ENCODE measurements at regions not wholly inside any gene's neighbourhood (a gene's known extent, or its start where the extent isn't known, plus 50 kb on each side); places are given as distances from the start of the nearest gene placed in this dataset.
"Not testable (repeated sequence)": the region's sequence is repeated elsewhere in the genome, so short reads cannot be mapped to it uniquely, and the experiment has no call there.

DNA sequence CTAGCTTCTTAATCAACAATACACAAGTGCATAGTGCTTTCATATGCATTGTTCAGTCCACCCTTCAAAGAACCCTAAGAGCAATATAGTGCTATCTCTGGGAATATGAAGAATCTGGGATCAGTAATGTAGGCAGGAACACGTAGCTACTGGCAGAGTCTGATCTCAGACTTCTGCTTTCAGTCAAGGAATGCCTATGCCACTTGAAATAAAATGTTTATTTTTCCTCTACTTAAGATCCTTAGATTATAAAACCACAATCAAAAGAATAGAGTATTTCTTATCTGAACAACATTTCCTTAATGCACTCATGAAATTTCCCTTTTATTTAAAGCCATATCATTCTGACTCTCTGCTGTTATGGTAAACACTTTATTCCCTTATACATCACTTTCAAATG is 1407.8 kb upstream of the C9orf72 start:
- intact Hi-C loops (cut with micrococcal nuclease): no loop called here
- no peaks in the 10 kb centered on the region for H3K36me3 ChIP-seq (ENCODE audit: control insufficient read depth in 2 of 3, insufficient read depth in 3 of 3, low read length in 3 of 3)
- no peaks in the 10 kb centered on the region for H3K27me3 Mint-ChIP-seq
- H3K27ac ChIP-seq (ENCODE audit: low read depth, low read length): no peak overlapping the region
- DNase-seq (no peak), ATAC-seq (no peak)
- no peak overlapping the region for H3K4me3 ChIP-seq (ENCODE audit: low read length)
- no peaks in the 10 kb centered on the region for H3K4me1 ChIP-seq (ENCODE audit: control insufficient read depth in 2 of 2, insufficient read depth in 2 of 2, low read length in 2 of 2)
- CTCF ChIA-PET: no interaction called here
- no peak overlapping the region for H3K27ac Mint-ChIP-seq
- H3K4me1 Mint-ChIP-seq: no peaks in the 10 kb centered on the region
- POLR2A ChIA-PET: no interaction called here
- peaks cover 0 to 3% (median 0%) of the 10 kb centered on the region in 5 donors for H3K36me3 Mint-ChIP-seq
- no peak overlapping the region for H3K4me3 Mint-ChIP-seq
- no peaks in the 10 kb centered on the region for H3K27me3 ChIP-seq (ENCODE audit: control insufficient read depth in 2 of 2, insufficient read depth in 2 of 2, low read length in 2 of 2)
- no peaks in the 10 kb centered on the region for H3K9me3 ChIP-seq (ENCODE audit: control insufficient read depth in 2 of 3, low read length in 3 of 3)
- peaks cover 0 to 10% (median 0%) of the 10 kb centered on the region in 11 donors for H3K9me3 Mint-ChIP-seq

- no peaks in the 10 kb centered on the region for H3K36me3 ChIP-seq (ENCODE audit: control insufficient read depth in 2 of 3, insufficient read depth in 3 of 3, low read length in 3 of 3)
Observed at GRCh38 chr9:28981711-28982110, 1408.4 kb upstream of the C9orf72 start.

DNA sequence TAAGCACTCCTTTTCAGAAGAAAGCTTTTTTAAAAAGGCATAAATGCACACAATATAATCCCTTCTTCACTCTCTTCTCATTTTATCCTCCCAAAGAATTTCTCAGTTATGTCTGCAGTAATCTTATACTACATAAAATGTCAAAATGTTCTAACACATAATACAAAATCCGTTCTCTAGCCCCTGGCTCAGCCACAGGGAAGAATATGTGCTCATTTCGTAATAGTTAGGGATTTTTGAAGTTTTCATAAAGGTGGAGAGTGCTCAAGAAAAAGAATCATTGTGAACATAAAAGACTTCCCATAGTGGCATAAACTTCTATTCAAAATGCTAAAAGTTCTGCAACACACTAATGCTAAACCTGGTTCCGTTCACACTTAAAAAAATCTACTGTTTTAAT is 1410.7 kb upstream of the C9orf72 start:
- CTCF ChIA-PET: no interaction called here
- Histone ChIP-seq H3K27me3 (ENCODE audit: control insufficient read depth in 2 of 2, insufficient read depth in 2 of 2, low read length in 2 of 2) (no peaks in the 10 kb centered on the region), H3K4me1 (ENCODE audit: control insufficient read depth in 2 of 2, insufficient read depth in 2 of 2, low read length in 2 of 2) (no peaks in the 10 kb centered on the region), H3K9me3 (ENCODE audit: control insufficient read depth in 2 of 3, low read length in 3 of 3) (no peaks in the 10 kb centered on the region), H3K27ac (ENCODE audit: low read depth, low read length) (no peak overlapping the region), H3K4me3 (ENCODE audit: low read length) (no peak overlapping the region), H3K36me3 (ENCODE audit: control insufficient read depth in 2 of 3, insufficient read depth in 3 of 3, low read length in 3 of 3) (no peaks in the 10 kb centered on the region)
- DNase-seq: no peak
- Mint-ChIP-seq H3K4me3 (no peak overlapping the region), H3K27me3 (no peaks in the 10 kb centered on the region), H3K4me1 (no peaks in the 10 kb centered on the region), H3K9me3 (peaks cover 0 to 15% (median 2%) of the 10 kb centered on the region in 11 donors), H3K36me3 (peaks cover 0 to 3% (median 0%) of the 10 kb centered on the region in 5 donors), H3K27ac (no peak overlapping the region)
- POLR2A ChIA-PET: no interaction called here
- ATAC-seq: no peak
- intact Hi-C loops (cut with micrococcal nuclease): no loop called here

More at GRCh38 chr9:28981711-28982110, 1408.4 kb upstream of the C9orf72 start:
- peaks cover 0 to 3% (median 0%) of the 10 kb centered on the region in 5 donors for H3K36me3 Mint-ChIP-seq
- DNase-seq: no peak
- peaks cover 0 to 10% (median 0%) of the 10 kb centered on the region in 11 donors for H3K9me3 Mint-ChIP-seq
- H3K27ac ChIP-seq (ENCODE audit: low read depth, low read length): no peak overlapping the region
- H3K27me3 Mint-ChIP-seq: no peaks in the 10 kb centered on the region
- intact Hi-C loops (cut with micrococcal nuclease): no loop called here
- POLR2A ChIA-PET: no interaction called here
- no peak overlapping the region for H3K27ac Mint-ChIP-seq
- no peaks in the 10 kb centered on the region for H3K4me1 ChIP-seq (ENCODE audit: control insufficient read depth in 2 of 2, insufficient read depth in 2 of 2, low read length in 2 of 2)
- H3K4me3 Mint-ChIP-seq: no peak overlapping the region
- no peak overlapping the region for H3K4me3 ChIP-seq (ENCODE audit: low read length)
- no peak for ATAC-seq
- no peaks in the 10 kb centered on the region for H3K4me1 Mint-ChIP-seq
- no peaks in the 10 kb centered on the region for H3K27me3 ChIP-seq (ENCODE audit: control insufficient read depth in 2 of 2, insufficient read depth in 2 of 2, low read length in 2 of 2)
- CTCF ChIA-PET: no interaction called here
- no peaks in the 10 kb centered on the region for H3K9me3 ChIP-seq (ENCODE audit: control insufficient read depth in 2 of 3, low read length in 3 of 3)

DNA sequence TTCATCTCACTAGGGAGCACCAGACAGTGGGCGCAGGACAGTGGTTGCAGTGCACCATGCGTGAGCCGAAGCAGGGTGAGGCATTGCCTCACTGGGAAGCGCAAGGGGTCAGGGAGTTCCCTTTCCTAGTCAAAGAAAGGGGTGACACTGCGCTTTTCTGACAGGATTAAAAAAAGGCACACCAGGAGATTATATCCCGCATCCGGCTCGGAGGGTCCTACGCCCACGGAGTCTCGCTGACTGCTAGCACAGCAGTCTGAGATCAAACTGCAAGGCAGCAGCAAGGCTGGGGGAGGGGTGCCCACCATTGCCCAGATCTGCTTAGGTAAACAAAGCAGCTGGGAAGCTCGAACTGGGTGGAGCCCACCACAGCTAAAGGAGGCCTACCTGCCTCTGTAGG is 1416.7 kb upstream of the C9orf72 start:
- intact Hi-C loops (cut with micrococcal nuclease); CTCF ChIA-PET; H3K4me3 ChIP-seq (ENCODE audit: low read length); H3K27me3 ChIP-seq (ENCODE audit: control insufficient read depth in 2 of 2, insufficient read depth in 2 of 2, low read length in 2 of 2); H3K4me1 ChIP-seq (ENCODE audit: control insufficient read depth in 2 of 2, insufficient read depth in 2 of 2, low read length in 2 of 2); POLR2A ChIA-PET; H3K36me3 ChIP-seq (ENCODE audit: control insufficient read depth in 2 of 3, insufficient read depth in 3 of 3, low read length in 3 of 3); ATAC-seq; H3K4me3 Mint-ChIP-seq; H3K36me3 Mint-ChIP-seq; H3K4me1 Mint-ChIP-seq; H3K27me3 Mint-ChIP-seq; H3K9me3 ChIP-seq (ENCODE audit: control insufficient read depth in 2 of 3, low read length in 3 of 3); H3K27ac Mint-ChIP-seq; DNase-seq; H3K27ac ChIP-seq (ENCODE audit: low read depth, low read length): not testable (repeated sequence)
- H3K9me3 Mint-ChIP-seq: peaks cover 0 to 12% (median 2%) of the 10 kb centered on the region in 11 donors

DNA sequence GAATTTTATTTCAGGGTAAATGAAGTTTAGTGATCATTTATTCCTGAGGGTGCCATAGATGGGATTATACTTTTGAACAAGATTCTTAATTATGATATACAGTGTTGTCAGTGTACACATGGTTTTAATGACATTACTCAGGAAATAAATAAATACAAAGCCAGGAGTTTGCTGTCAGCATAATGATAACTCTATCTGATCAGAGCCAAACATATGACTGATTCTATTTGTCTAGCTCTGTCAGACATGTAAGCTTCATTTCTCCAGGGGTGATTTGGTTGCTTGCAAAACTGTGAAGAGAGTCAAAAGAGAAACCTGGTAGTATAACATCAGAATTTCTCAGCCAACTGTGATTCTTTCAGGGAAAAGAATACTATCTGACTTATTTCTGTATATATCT is 1425.8 kb upstream of the C9orf72 start:
- ChIA-PET CTCF (no interaction called here), POLR2A (interaction anchor here (0.6 kb wide), 1 partner anchor 571 kb away, joined by 3 read pairs; no protein-coding TSS in a partner anchor)
- H3K4me3 ChIP-seq (ENCODE audit: low read length): no peak overlapping the region

DNA sequence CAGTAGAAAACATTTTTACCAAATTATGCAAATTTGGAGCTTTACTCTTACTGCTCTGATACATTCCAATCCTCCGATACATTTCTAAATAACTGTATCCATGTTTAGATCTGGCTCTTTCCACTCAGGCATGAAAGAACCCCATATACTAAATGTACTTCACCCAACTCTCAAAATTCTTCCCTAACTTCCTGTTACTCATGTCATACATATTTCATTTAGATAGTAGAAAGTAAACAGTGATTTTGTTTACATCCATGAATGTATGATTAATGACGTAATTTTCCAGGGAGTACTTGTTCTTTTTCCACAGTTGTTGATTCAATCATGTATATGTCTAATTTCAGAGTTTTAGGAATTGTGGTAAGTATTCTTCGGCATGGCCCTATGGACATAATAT is 1426.5 kb upstream of the C9orf72 start:
- Histone ChIP-seq H3K27ac (ENCODE audit: low read depth, low read length) (no peak overlapping the region), H3K4me1 (ENCODE audit: control insufficient read depth in 2 of 2, insufficient read depth in 2 of 2, low read length in 2 of 2) (no peaks in the 10 kb centered on the region), H3K36me3 (ENCODE audit: control insufficient read depth in 2 of 3, insufficient read depth in 3 of 3, low read length in 3 of 3) (no peaks in the 10 kb centered on the region), H3K27me3 (ENCODE audit: control insufficient read depth in 2 of 2, insufficient read depth in 2 of 2, low read length in 2 of 2) (no peaks in the 10 kb centered on the region), H3K4me3 (ENCODE audit: low read length) (no peak overlapping the region), H3K9me3 (ENCODE audit: control insufficient read depth in 2 of 3, low read length in 3 of 3) (no peaks in the 10 kb centered on the region)
- peaks cover 0 to 15% (median 0%) of the 10 kb centered on the region in 11 donors for H3K9me3 Mint-ChIP-seq
- POLR2A ChIA-PET: interaction anchor here (0.6 kb wide), 1 partner anchor 13 kb away, joined by 3 read pairs; no protein-coding TSS in a partner anchor
- H3K4me3 Mint-ChIP-seq: no peak overlapping the region
- H3K27ac Mint-ChIP-seq: no peak overlapping the region
- intact Hi-C loops (cut with micrococcal nuclease): no loop called here
- CTCF ChIA-PET: no interaction called here
- no peaks in the 10 kb centered on the region for H3K4me1 Mint-ChIP-seq
- DNase-seq: no peak
- ATAC-seq: no peak
- no peaks in the 10 kb centered on the region for H3K27me3 Mint-ChIP-seq
- H3K36me3 Mint-ChIP-seq: no peaks in the 10 kb centered on the region

More for the DNA sequence above, 1425.8 kb upstream of the C9orf72 start:
- Histone ChIP-seq H3K27me3 (ENCODE audit: control insufficient read depth in 2 of 2, insufficient read depth in 2 of 2, low read length in 2 of 2) (no peaks in the 10 kb centered on the region), H3K36me3 (ENCODE audit: control insufficient read depth in 2 of 3, insufficient read depth in 3 of 3, low read length in 3 of 3) (no peaks in the 10 kb centered on the region), H3K27ac (ENCODE audit: low read depth, low read length) (no peak overlapping the region), H3K4me1 (ENCODE audit: control insufficient read depth in 2 of 2, insufficient read depth in 2 of 2, low read length in 2 of 2) (no peaks in the 10 kb centered on the region), H3K9me3 (ENCODE audit: control insufficient read depth in 2 of 3, low read length in 3 of 3) (no peaks in the 10 kb centered on the region)
- no peaks in the 10 kb centered on the region for H3K27me3 Mint-ChIP-seq
- ATAC-seq (no peak), DNase-seq (no peak)
- H3K4me1 Mint-ChIP-seq: no peaks in the 10 kb centered on the region
- peaks cover 0 to 15% (median 0%) of the 10 kb centered on the region in 11 donors for H3K9me3 Mint-ChIP-seq
- intact Hi-C loops (cut with micrococcal nuclease): no loop called here
- no peaks in the 10 kb centered on the region for H3K36me3 Mint-ChIP-seq
- no peak overlapping the region for H3K27ac Mint-ChIP-seq
- no peak overlapping the region for H3K4me3 Mint-ChIP-seq

GRCh38 chr9:29001006-29001405 is 1427.7 kb upstream of the C9orf72 start:
- intact Hi-C loops (cut with micrococcal nuclease): no loop called here
- Mint-ChIP-seq H3K4me1 (no peaks in the 10 kb centered on the region), H3K4me3 (no peak overlapping the region), H3K27ac (no peak overlapping the region), H3K27me3 (no peaks in the 10 kb centered on the region), H3K36me3 (no peaks in the 10 kb centered on the region), H3K9me3 (peaks cover 0 to 13% (median 0%) of the 10 kb centered on the region in 11 donors)
- Histone ChIP-seq H3K4me1 (ENCODE audit: control insufficient read depth in 2 of 2, insufficient read depth in 2 of 2, low read length in 2 of 2) (no peaks in the 10 kb centered on the region), H3K36me3 (ENCODE audit: control insufficient read depth in 2 of 3, insufficient read depth in 3 of 3, low read length in 3 of 3) (no peaks in the 10 kb centered on the region), H3K4me3 (ENCODE audit: low read length) (no peak overlapping the region), H3K9me3 (ENCODE audit: control insufficient read depth in 2 of 3, low read length in 3 of 3) (no peaks in the 10 kb centered on the region), H3K27ac (ENCODE audit: low read depth, low read length) (no peak overlapping the region), H3K27me3 (ENCODE audit: control insufficient read depth in 2 of 2, insufficient read depth in 2 of 2, low read length in 2 of 2) (no peaks in the 10 kb centered on the region)
- ATAC-seq (no peak), DNase-seq (no peak)
- CTCF ChIA-PET: no interaction called here
- POLR2A ChIA-PET: interaction anchor here (0.6 kb wide), 1 partner anchor 869 kb away, joined by 4 read pairs; no protein-coding TSS in a partner anchor
